MV-4-11 (cell line): ENCODE measurements at regions not wholly inside any gene's neighbourhood (a gene's known extent, or its start where the extent isn't known, plus 50 kb on each side); places are given as distances from the start of the nearest gene placed in this dataset.
"Not testable (repeated sequence)": the region's sequence is repeated elsewhere in the genome, so short reads cannot be mapped to it uniquely, and the experiment has no call there.

Experiments
- DNase-seq: peaks from one replicate; lab custom pipeline; 2025; lab: John Stamatoyannopoulos, UW

GRCh38 chr5:124022966-124023365 lies 511.0 kb downstream of the CSNK1G3 start:
- DNase-seq, result no peak

GRCh38 chr5:124021776-124022175 lies 509.8 kb downstream of the CSNK1G3 start:
- DNase-seq, result no peak

GRCh38 chr5:124021066-124021641 lies 509.2 kb downstream of the CSNK1G3 start:
- DNase-seq, result no peak

- DNase-seq, result not testable (repeated sequence)
Observed at GRCh38 chr5:124017321-124017720, 505.3 kb downstream of the CSNK1G3 start.

GRCh38 chr5:124007675-124008398 lies 495.9 kb downstream of the CSNK1G3 start:
- DNase-seq, result no peak

GRCh38 chr5:124001036-124001615 lies 489.1 kb downstream of the CSNK1G3 start:
- no peak for DNase-seq

GRCh38 chr5:124000538-124000937 lies 488.6 kb downstream of the CSNK1G3 start:
- DNase-seq, result no peak

- no peak for DNase-seq
Observed at GRCh38 chr5:123997462-123998215, 485.7 kb downstream of the CSNK1G3 start.

- DNase-seq, result no peak
Observed at GRCh38 chr5:123997064-123997461, 485.1 kb downstream of the CSNK1G3 start.

GRCh38 chr5:123992641-123993040 lies 480.7 kb downstream of the CSNK1G3 start:
- DNase-seq, result no peak

GRCh38 chr5:123987956-123988355 lies 476.0 kb downstream of the CSNK1G3 start:
- DNase-seq, result no peak

- DNase-seq, result peak; percentile 43
Observed at GRCh38 chr5:123976379-123977033, 464.5 kb downstream of the CSNK1G3 start.

- peak; percentile 3 for DNase-seq
Observed at GRCh38 chr5:123975521-123975920, 463.5 kb downstream of the CSNK1G3 start.

GRCh38 chr5:123966781-123967180 lies 454.8 kb downstream of the CSNK1G3 start:
- no peak for DNase-seq

- no peak for DNase-seq
Observed at GRCh38 chr5:123965626-123966025, 453.6 kb downstream of the CSNK1G3 start.

GRCh38 chr5:123964884-123965283 lies 452.9 kb downstream of the CSNK1G3 start:
- DNase-seq, result no peak

- no peak for DNase-seq
Observed at GRCh38 chr5:123960526-123960925, 448.5 kb downstream of the CSNK1G3 start.

- DNase-seq, result peak; percentile 48
Observed at GRCh38 chr5:123951582-123951977, 439.6 kb downstream of the CSNK1G3 start.

GRCh38 chr5:123950701-123951581 lies 439.0 kb downstream of the CSNK1G3 start:
- DNase-seq, result no peak

GRCh38 chr5:123949807-123950340 lies 437.9 kb downstream of the CSNK1G3 start:
- DNase-seq, result no peak
